Liver (tissue), 8 donors: ENCODE measurements at regions not wholly inside any gene's neighbourhood (a gene's known extent, or its start where the extent isn't known, plus 50 kb on each side); places are given as distances from the start of the nearest gene placed in this dataset.

Experiments used
- DNase-seq: peaks from one replicate; pipeline ENCODE4 v3.0.0-alpha.2; 2017; ENCODE audit warnings: low spot score
- H3K27ac ChIP-seq, 2 donors: one replicate each; pipeline ENCODE4 v1.7.0; 2013; ENCODE audit warnings: inconsistent platforms in 2 of 2, low read length in 2 of 2, control low read depth in 1 of 2, low read depth in 1 of 2, mild to moderate bottlenecking in 1 of 2
- H3K27me3 ChIP-seq, 4 donors: one replicate each; pipeline versions ENCODE4 v1.6.1 to v1.7.0; 2013; ENCODE audit warnings: low read length in 3 of 4, inconsistent platforms in 1 of 4, mild to moderate bottlenecking in 1 of 4, moderate library complexity in 1 of 4; ENCODE audit not compliant: control insufficient read depth in 4 of 4, insufficient read depth in 4 of 4
- H3K36me3 ChIP-seq, 4 donors: one replicate each; pipeline versions ENCODE4 v1.6.1 to v1.7.0; 2013; ENCODE audit warnings: low read length in 3 of 4, mild to moderate bottlenecking in 3 of 4, low read depth in 1 of 4, moderate library complexity in 1 of 4; ENCODE audit not compliant: control insufficient read depth in 4 of 4, insufficient read depth in 3 of 4
- H3K4me1 ChIP-seq, 4 donors: one replicate each; pipeline versions ENCODE4 v1.6.1 to v1.7.0; 2013; ENCODE audit warnings: low read length in 3 of 4, mild to moderate bottlenecking in 3 of 4, moderate library complexity in 1 of 4; ENCODE audit not compliant: control insufficient read depth in 4 of 4, insufficient read depth in 4 of 4
- H3K4me3 ChIP-seq, 3 donors: one replicate each; pipeline versions ENCODE4 v1.6.1 to v1.7.0; 2013; ENCODE audit warnings: low read length in 3 of 3, control low read depth in 1 of 3, low read depth in 1 of 3, mild to moderate bottlenecking in 1 of 3
- H3K9ac ChIP-seq, 2 donors: one replicate each; pipeline ENCODE4 v1.7.0; 2013; ENCODE audit warnings: low read length in 2 of 2, mild to moderate bottlenecking in 2 of 2, moderate library complexity in 2 of 2, control low read depth in 1 of 2, low read depth in 1 of 2
- H3K9me3 ChIP-seq, 4 donors: one replicate each; pipeline versions ENCODE4 v1.6.1 to v1.7.0; 2013; ENCODE audit warnings: low read length in 3 of 4; ENCODE audit not compliant: control insufficient read depth in 4 of 4
- ATF3 ChIP-seq: IDR thresholded peaks from 2 replicates; pipeline ENCODE4 v1.6.1; 2016; ENCODE audit warnings: antibody characterized with exemption
- CTCF ChIP-seq: fragments of 150-350 bp; IDR thresholded peaks from 2 replicates; pipeline ENCODE4 v1.5.1; 2017; ENCODE audit warnings: improper control_type of control experiment, low read depth, low read length; ENCODE audit not compliant: missing input control
- EGR1 ChIP-seq, 2 donors: IDR thresholded peaks; 2 replicates each; pipeline ENCODE4 v1.6.1; 2016 to 2018; ENCODE audit warnings: antibody characterized with exemption in 2 of 2, low read depth in 2 of 2
- FOXA1 ChIP-seq: IDR thresholded peaks from 2 replicates; pipeline ENCODE4 v1.6.1; 2016; ENCODE audit warnings: antibody characterized with exemption
- FOXA2 ChIP-seq: IDR thresholded peaks from 2 replicates; pipeline ENCODE4 v1.6.1; 2016; ENCODE audit warnings: antibody characterized with exemption
- GABPA ChIP-seq, 2 donors: IDR thresholded peaks in 1 of 2; conservative IDR thresholded peaks in 1 of 2; 2 replicates each; pipeline ENCODE4 v1.6.1; 2016; ENCODE audit warnings: antibody characterized with exemption in 2 of 2, mild to moderate bottlenecking in 1 of 2, moderate library complexity in 1 of 2
- HNF4A ChIP-seq, 2 donors: conservative IDR thresholded peaks; 2 replicates each; pipeline ENCODE4 v1.6.1; 2016; ENCODE audit warnings: antibody characterized with exemption in 2 of 2, mild to moderate bottlenecking in 2 of 2
- HNF4G ChIP-seq: IDR thresholded peaks from 2 replicates; pipeline ENCODE4 v1.6.1; 2016; ENCODE audit warnings: antibody characterized with exemption
- JUND ChIP-seq, 2 donors: IDR thresholded peaks; 2 replicates each; pipeline ENCODE4 v1.6.1; 2016; ENCODE audit warnings: antibody characterized with exemption in 2 of 2
- NR2F2 ChIP-seq: IDR thresholded peaks from 2 replicates; pipeline ENCODE4 v1.6.1; 2016; ENCODE audit warnings: antibody characterized with exemption
- RAD21 ChIP-seq, 2 donors: IDR thresholded peaks; 2 replicates each; pipeline ENCODE4 v1.6.1; 2016; ENCODE audit warnings: antibody characterized with exemption in 2 of 2, mild to moderate bottlenecking in 2 of 2
- REST ChIP-seq: IDR thresholded peaks from 2 replicates; pipeline ENCODE4 v1.6.1; 2016; ENCODE audit warnings: antibody characterized with exemption, mild to moderate bottlenecking
- RXRA ChIP-seq, 2 donors: IDR thresholded peaks; 2 replicates each; pipeline ENCODE4 v1.6.1; 2017 to 2018; ENCODE audit warnings: antibody characterized with exemption in 2 of 2, mild to moderate bottlenecking in 1 of 2
- SP1 ChIP-seq: IDR thresholded peaks from 2 replicates; pipeline ENCODE4 v1.6.1; 2018; ENCODE audit warnings: antibody characterized with exemption, mild to moderate bottlenecking
- TAF1 ChIP-seq: conservative IDR thresholded peaks from 2 replicates; pipeline ENCODE4 v1.6.1; 2016; ENCODE audit warnings: antibody characterized with exemption, mild to moderate bottlenecking
- YY1 ChIP-seq: IDR thresholded peaks from 2 replicates; pipeline ENCODE4 v1.6.1; 2016; ENCODE audit warnings: antibody characterized with exemption, mild to moderate bottlenecking
- ZBTB33 ChIP-seq: IDR thresholded peaks from 2 replicates; pipeline ENCODE4 v1.6.1; 2016; ENCODE audit warnings: antibody characterized with exemption
- WGBS: extraction: QIAGEN DNeasy Blood & Tissue Kit; methylation state at CpG from one replicate; pipeline ENCODE4 v1.1.7; 2013; 5-methylcytosine and 5-hydroxymethylcytosine counted together
- TF ChIP-seq, protein P1 (sequence below): IDR thresholded peaks from 2 replicates; pipeline ENCODE4 v1.6.1; 2016; ENCODE audit warnings: antibody characterized with exemption
- donor health status: healthy.
- donor health status: healthy.
- donor health status: healthy.
- donor health status: healthy.
- donor health status: healthy.

- no peaks in the 10 kb centered on the region for H3K36me3 ChIP-seq
These were observed 146.3 kb upstream of the EXOC2 start for GRCh38 chr6:839201-839600.

GRCh38 chr6:837380-837779 is 144.4 kb upstream of the EXOC2 start:
- WGBS, result 38% methylated on average over 4 of the region's 4 CpGs

More at GRCh38 chr6:839201-839600, 146.3 kb upstream of the EXOC2 start:
- H3K27me3 ChIP-seq, result no peaks in the 10 kb centered on the region
- no peak overlapping the region for H3K27ac ChIP-seq
- WGBS, result 96% methylated on average over 2 of the region's 2 CpGs
- no peak overlapping the region for H3K4me3 ChIP-seq
- peaks cover 0 to 3% (median 1%) of the 10 kb centered on the region in 4 donors for H3K9me3 ChIP-seq
- H3K4me1 ChIP-seq, result peaks cover 0 to 10% (median 3%) of the 10 kb centered on the region in 4 donors
- no peak for DNase-seq
- no peak overlapping the region for H3K9ac ChIP-seq
- TF ChIP-seq FOXA2, result no peak
- no peak for TF ChIP-seq ATF3
- TF ChIP-seq FOXA1, result no peak
- TF ChIP-seq HNF4A (conservative IDR thresholded peaks at IDR 0.05), result no peak
- TF ChIP-seq EGR1 (IDR thresholded peaks at IDR 0.05; ENCODE audit: low read depth in 2 of 2), result no peak
- TF ChIP-seq HNF4G, result no peak
- TF ChIP-seq CTCF, result no peak

More at GRCh38 chr6:837380-837779, 144.4 kb upstream of the EXOC2 start:
- H3K27me3 ChIP-seq, result no peaks in the 10 kb centered on the region
- no peak overlapping the region for H3K27ac ChIP-seq
- DNase-seq, result no peak
- no peak overlapping the region for H3K4me3 ChIP-seq
- no peak overlapping the region for H3K9ac ChIP-seq
- H3K9me3 ChIP-seq, result peaks cover 0 to 3% (median 1%) of the 10 kb centered on the region in 4 donors
- peaks cover 0 to 10% (median 3%) of the 10 kb centered on the region in 4 donors for H3K4me1 ChIP-seq
- H3K36me3 ChIP-seq, result no peaks in the 10 kb centered on the region
- no peak for TF ChIP-seq NR2F2
- TF ChIP-seq EGR1 (IDR thresholded peaks at IDR 0.05; ENCODE audit: low read depth in 2 of 2), result peak in 1 of 2 donors; percentile 26
- peak; percentile 16 for TF ChIP-seq HNF4G
- TF ChIP-seq YY1, result no peak
- TF ChIP-seq TAF1, result no peak
- TF ChIP-seq SP1, result peak; percentile 68
- no peak for TF ChIP-seq CTCF
- TF ChIP-seq RAD21 (IDR thresholded peaks at IDR 0.05), result peak in 1 of 2 donors; percentile 24
- TF ChIP-seq RXRA (IDR thresholded peaks at IDR 0.05), result peak; percentile 57 to 88
- peak; percentile 77 for TF ChIP-seq REST
- TF ChIP-seq, protein P1, sequence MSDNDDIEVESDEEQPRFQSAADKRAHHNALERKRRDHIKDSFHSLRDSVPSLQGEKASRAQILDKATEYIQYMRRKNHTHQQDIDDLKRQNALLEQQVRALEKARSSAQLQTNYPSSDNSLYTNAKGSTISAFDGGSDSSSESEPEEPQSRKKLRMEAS, result peak; percentile 72
- peak; percentile 78 for TF ChIP-seq ATF3
- TF ChIP-seq JUND (IDR thresholded peaks at IDR 0.05), result peak; percentile 80 to 86
- TF ChIP-seq HNF4A (conservative IDR thresholded peaks at IDR 0.05), result peak; percentile 73 to 85
- peak; percentile 74 for TF ChIP-seq FOXA2
- peak; percentile 43 for TF ChIP-seq ZBTB33
- no peak for TF ChIP-seq GABPA (IDR thresholded peaks at IDR 0.05 in 1 of 2, conservative IDR thresholded peaks at IDR 0.05 in 1 of 2)
- TF ChIP-seq FOXA1, result peak; percentile 25
